Midbrain (tissue), 1 donor: ENCODE measurements at regions not wholly inside any gene's neighbourhood (a gene's known extent, or its start where the extent isn't known, plus 50 kb on each side); places are given as distances from the start of the nearest gene placed in this dataset.
"Not testable (repeated sequence)": the region's sequence is repeated elsewhere in the genome, so short reads cannot be mapped to it uniquely, and the experiment has no call there.

Experiments
- DNase-seq: peaks from one replicate; lab custom pipeline; 2025; lab: John Stamatoyannopoulos, UW

- no peak for DNase-seq
Measured at GRCh38 chr21:34272321-34272720, 91.5 kb upstream of the KCNE2 start.

- DNase-seq = no peak
Measured at GRCh38 chr21:34274001-34274400, 89.8 kb upstream of the KCNE2 start.

- no peak for DNase-seq
Measured at GRCh38 chr21:34276711-34277425, 86.9 kb upstream of the KCNE2 start.

- DNase-seq = no peak
Measured at GRCh38 chr21:34278451-34278850, 85.4 kb upstream of the KCNE2 start.

- DNase-seq = no peak
Measured at GRCh38 chr21:34279285-34279684, 84.5 kb upstream of the KCNE2 start.

- DNase-seq = no peak
Measured at GRCh38 chr21:34279883-34280282, 83.9 kb upstream of the KCNE2 start.

- DNase-seq = no peak
Measured at GRCh38 chr21:34280389-34280795, 83.4 kb upstream of the KCNE2 start.

- DNase-seq = no peak
Measured at GRCh38 chr21:34280959-34281358, 82.8 kb upstream of the KCNE2 start.

- DNase-seq = no peak
Measured at GRCh38 chr21:34282223-34282622, 81.6 kb upstream of the KCNE2 start.

GRCh38 chr21:34284666-34285065, 79.1 kb upstream of the KCNE2 start:
- no peak for DNase-seq

- not testable (repeated sequence) for DNase-seq
Measured at GRCh38 chr21:34288042-34288441, 75.8 kb upstream of the KCNE2 start.

- DNase-seq = no peak
Measured at GRCh38 chr21:34289856-34290255, 74.0 kb upstream of the KCNE2 start.

- no peak for DNase-seq
Measured at GRCh38 chr21:34296878-34297277, 66.9 kb upstream of the KCNE2 start.

GRCh38 chr21:34298534-34299167, 65.2 kb upstream of the KCNE2 start:
- no peak for DNase-seq

- DNase-seq = no peak
Measured at GRCh38 chr21:34299168-34299539, 64.7 kb upstream of the KCNE2 start.

- DNase-seq = no peak
Measured at GRCh38 chr21:34302521-34302920, 61.3 kb upstream of the KCNE2 start.

- no peak for DNase-seq
Measured at GRCh38 chr21:34305605-34306604, 57.9 kb upstream of the KCNE2 start.

GRCh38 chr21:34307991-34308532, 55.7 kb upstream of the KCNE2 start:
- no peak for DNase-seq

GRCh38 chr21:34311561-34312330, 52.1 kb upstream of the KCNE2 start:
- no peak for DNase-seq

GRCh38 chr21:34313116-34313515, 50.7 kb upstream of the KCNE2 start:
- DNase-seq = no peak
